ENCODE measurements at regions not wholly inside any gene's neighbourhood (a gene's known extent, or its start where the extent isn't known, plus 50 kb on each side); places are given as distances from the start of the nearest gene placed in this dataset.

GRCh38 chr4:106773076-106773905 lies 262.8 kb downstream of the DKK2 start:
- ChIA-PET POLR2A (no interaction called here), CTCF (ENCODE audit: low intra/inter-chr PET ratio) (no interaction called here)
- no peak overlapping the region for H3K9ac ChIP-seq (ENCODE audit: insufficient read depth in 1 of 2, low read depth in 2 of 2, low read length in 2 of 2)
- H3K4me1 ChIP-seq (replicated peaks in 1 of 2; ENCODE audit: control insufficient read depth in 2 of 2, insufficient read depth in 2 of 2, low read length in 2 of 2), result no peaks in the 10 kb centered on the region
- no peak for DNase-seq (ENCODE audit: extremely low read depth in 1 of 4, low spot score in 3 of 4)
- H3K27ac ChIP-seq (ENCODE audit: extremely low read depth, low read depth, low read length), result no peak overlapping the region
- no peaks in the 10 kb centered on the region for H3K36me3 ChIP-seq (ENCODE audit: control insufficient read depth, insufficient read depth, low read length)
- H2AFZ ChIP-seq (ENCODE audit: low read depth, low read length), result no peak overlapping the region
- no peaks in the 10 kb centered on the region for H4K20me1 ChIP-seq (replicated peaks; ENCODE audit: control insufficient read depth, insufficient read depth, low read length)
- in situ Hi-C loops (cut with MboI) (no loop called here), intact Hi-C loops (cut with micrococcal nuclease) (no loop called here)
- H3K4me3 ChIP-seq, result no peak overlapping the region
- no peaks in the 10 kb centered on the region for H3K9me1 ChIP-seq (ENCODE audit: control insufficient read depth, insufficient read depth, low read length)
- no peak overlapping the region for H3K4me2 ChIP-seq (ENCODE audit: insufficient read depth, low read length)
- WGBS (ENCODE audit: insufficient coverage, low coverage, missing lambda C conversion rate), result 0% methylated on average over 1 of the region's 1 CpG
- no TSS peak for BruUV-seq (replicated peaks)
- no peaks in the 10 kb centered on the region for H3K79me2 ChIP-seq (ENCODE audit: control insufficient read depth, insufficient read depth, low read length)
- no peak for ATAC-seq
- no peak for FAIRE-seq
- H3K9me3 ChIP-seq (replicated peaks; ENCODE audit: control insufficient read depth, insufficient read depth, low read depth, low read length), result no peaks in the 10 kb centered on the region
- H3K27me3 ChIP-seq (ENCODE audit: control insufficient read depth in 2 of 2, insufficient read depth in 2 of 2, low read length in 2 of 2), result no peaks in the 10 kb centered on the region
- TF ChIP-seq EHMT2 (IDR thresholded peaks at IDR 0.05), result no peak
- no peak for TF ChIP-seq IFI16 (CRISPR knock-in tag; IDR thresholded peaks at IDR 0.05)
- TF ChIP-seq CTBP1 (IDR thresholded peaks at IDR 0.05; ENCODE audit: borderline replicate concordance), result no peak
- TF ChIP-seq STAG1 (CRISPR knock-in tag; IDR thresholded peaks at IDR 0.05; ENCODE audit: borderline replicate concordance), result no peak
- TF ChIP-seq, protein P1, sequence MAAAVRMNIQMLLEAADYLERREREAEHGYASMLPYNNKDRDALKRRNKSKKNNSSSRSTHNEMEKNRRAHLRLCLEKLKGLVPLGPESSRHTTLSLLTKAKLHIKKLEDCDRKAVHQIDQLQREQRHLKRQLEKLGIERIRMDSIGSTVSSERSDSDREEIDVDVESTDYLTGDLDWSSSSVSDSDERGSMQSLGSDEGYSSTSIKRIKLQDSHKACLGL (CRISPR knock-in tag; IDR thresholded peaks at IDR 0.05; ENCODE audit: borderline replicate concordance, poor library complexity, severe bottlenecking), result no peak
- no peak for TF ChIP-seq PCBP1 (IDR thresholded peaks at IDR 0.05; ENCODE audit: low read depth, low read length, poor library complexity, severe bottlenecking)
- TF ChIP-seq SREBF2 (CRISPR knock-in tag; IDR thresholded peaks at IDR 0.05), result no peak
- TF ChIP-seq THAP12 (CRISPR knock-in tag; IDR thresholded peaks at IDR 0.05), result no peak
- TF ChIP-seq CREB1 (IDR thresholded peaks at IDR 0.05), result no peak
- TF ChIP-seq CREB1 (CRISPR knock-in tag; IDR thresholded peaks at IDR 0.05), result no peak
- TF ChIP-seq ETV6 (IDR thresholded peaks at IDR 0.05; ENCODE audit: borderline replicate concordance in 1 of 2, low read depth in 2 of 2, low read length in 1 of 2), result no peak
- TF ChIP-seq ETV6 (CRISPR knock-in tag; IDR thresholded peaks at IDR 0.05; ENCODE audit: borderline replicate concordance), result no peak
